OCI-LY7 (cell line): ENCODE measurements at regions not wholly inside any gene's neighbourhood (a gene's known extent, or its start where the extent isn't known, plus 50 kb on each side); places are given as distances from the start of the nearest gene placed in this dataset.

Experiments used
- BruUV-seq: library from RNA; stranded (reverse); fragments of 400-500 nt; replicated peaks from 2 replicates; lab custom pipeline; 2021; lab: Mats Ljungman, UMichigan
- CTCF ChIA-PET: fragments of 300-600 bp; sonication (Branson Sonifier 250); formaldehyde crosslinking; loops from one replicate; lab custom pipeline; 2022; ENCODE audit warnings: antibody characterized with exemption; ENCODE audit not compliant: unreplicated experiment; lab: Charles Lee
- POLR2A ChIA-PET: fragments of 300-600 bp; sonication (Branson Sonifier 250); formaldehyde crosslinking; loops from one replicate; lab custom pipeline; 2022; ENCODE audit warnings: antibody characterized with exemption; lab: Charles Lee
- DNase-seq: peaks from one replicate; pipeline ENCODE4 v3.0.0-alpha.2; 2015; ENCODE audit warnings: low spot score
- H2AFZ ChIP-seq: fragments of 200-600 bp; sonication (generic), shearing (Covaris generic); 2 replicates; pipeline ENCODE4 v1.6.1; 2014; ENCODE audit warnings: mild to moderate bottlenecking, antibody characterized with exemption, low read length, moderate library complexity
- H3K27ac ChIP-seq: fragments of 200-600 bp; sonication (generic); 2 replicates; pipeline ENCODE4 v1.5.1; 2014; ENCODE audit warnings: mixed run types, low read depth, mild to moderate bottlenecking, moderate library complexity, low read length, inconsistent platforms; ENCODE audit not compliant: poor library complexity, severe bottlenecking
- H3K36me3 ChIP-seq: fragments of 200-600 bp; sonication (generic); 2 replicates; pipeline ENCODE4 v1.6.1; 2014; ENCODE audit warnings: mild to moderate bottlenecking, antibody characterized with exemption, low read length, moderate library complexity, mixed read lengths; ENCODE audit not compliant: insufficient read depth
- H3K4me1 ChIP-seq: fragments of 200-600 bp; sonication (generic); 2 replicates; pipeline ENCODE4 v1.5.1; 2014; ENCODE audit warnings: mild to moderate bottlenecking, low read length; ENCODE audit not compliant: insufficient read depth, poor library complexity, severe bottlenecking
- H3K4me2 ChIP-seq: fragments of 200-600 bp; sonication (generic); 2 replicates; pipeline ENCODE4 v1.6.1; 2014; ENCODE audit warnings: mild to moderate bottlenecking, low read length
- H3K4me3 ChIP-seq: fragments of 200-600 bp; sonication (generic); 2 replicates; pipeline ENCODE4 v1.5.1; 2014; ENCODE audit warnings: mild to moderate bottlenecking, low read depth, low read length; ENCODE audit not compliant: poor library complexity, severe bottlenecking
- H3K79me2 ChIP-seq: fragments of 200-600 bp; sonication (generic); 2 replicates; pipeline ENCODE4 v1.6.1; 2016; ENCODE audit warnings: low read depth, mild to moderate bottlenecking, low read length, moderate library complexity, mixed read lengths; ENCODE audit not compliant: insufficient read depth
- H3K9me2 ChIP-seq: fragments of 200-600 bp; sonication (generic); 2 replicates; pipeline ENCODE4 v1.6.1; 2016; ENCODE audit warnings: mild to moderate bottlenecking, low read length, mixed read lengths; ENCODE audit not compliant: insufficient read depth
- H3K9me3 ChIP-seq: fragments of 200-600 bp; sonication (generic); 2 replicates; pipeline ENCODE4 v1.6.1; 2014; ENCODE audit warnings: mild to moderate bottlenecking, mixed run types, low read length, mixed read lengths
- H4K20me1 ChIP-seq: fragments of 200-600 bp; sonication (generic); 2 replicates; pipeline ENCODE4 v1.6.1; 2014; ENCODE audit warnings: mild to moderate bottlenecking, antibody characterized with exemption, low read length, moderate library complexity, mixed read lengths; ENCODE audit not compliant: insufficient read depth
- CTCF ChIP-seq: fragments of 200-600 bp; sonication (generic); conservative IDR thresholded peaks from 2 replicates; pipeline ENCODE4 v1.5.1; 2014; ENCODE audit warnings: mild to moderate bottlenecking, antibody characterized with exemption, low read length, moderate library complexity, mixed read lengths
- EZH2phosphoT487 ChIP-seq: fragments of 200-600 bp; sonication (generic); IDR thresholded peaks from 2 replicates; pipeline ENCODE4 v1.6.1; 2018; ENCODE audit warnings: low read depth, borderline replicate concordance, mild to moderate bottlenecking, mixed run types, antibody characterized with exemption, low read length, moderate library complexity, mixed read lengths
- intact Hi-C: fragments of 100-400 bp; cut with micrococcal nuclease; formaldehyde crosslinking; loops from one replicate; pipeline ENCODE4 v1.10.0; 2022; ENCODE audit not compliant: unreplicated experiment

GRCh38 chr18:22563164-22563583 lies 145.5 kb upstream of the CTAGE1 start:
- intact Hi-C loops = no loop called here
- Histone ChIP-seq H3K79me2 (no peaks in the 10 kb centered on the region), H3K9me3 (no peaks in the 10 kb centered on the region), H3K4me1 (no peaks in the 10 kb centered on the region), H3K4me3 (no peak overlapping the region), H3K36me3 (no peaks in the 10 kb centered on the region), H3K4me2 (no peak overlapping the region), H2AFZ (no peak overlapping the region), H3K9me2 (no peaks in the 10 kb centered on the region), H4K20me1 (no peaks in the 10 kb centered on the region), H3K27ac (no peak overlapping the region)
- ChIA-PET CTCF (interaction anchor here (0.5 kb wide), 1 partner anchor 700 kb away, joined by 3 read pairs; no protein-coding TSS in a partner anchor), POLR2A (no interaction called here)
- BruUV-seq = no TSS peak
- peak; percentile 39 for DNase-seq
- peak; percentile 76 for TF ChIP-seq CTCF
- no peak for TF ChIP-seq EZH2phosphoT487

GRCh38 chr18:22564036-22564435 lies 146.3 kb upstream of the CTAGE1 start:
- POLR2A ChIA-PET = no interaction called here
- Histone ChIP-seq H3K27ac (no peak overlapping the region), H3K9me2 (no peaks in the 10 kb centered on the region), H4K20me1 (no peaks in the 10 kb centered on the region), H3K4me1 (no peaks in the 10 kb centered on the region), H3K4me3 (no peak overlapping the region), H2AFZ (no peak overlapping the region), H3K4me2 (no peak overlapping the region), H3K36me3 (no peaks in the 10 kb centered on the region), H3K9me3 (no peaks in the 10 kb centered on the region), H3K79me2 (no peaks in the 10 kb centered on the region)
- intact Hi-C loops = no loop called here
- BruUV-seq = no TSS peak
- CTCF ChIA-PET = no interaction called here
- DNase-seq = no peak
- TF ChIP-seq EZH2phosphoT487 (no peak), CTCF (no peak)

GRCh38 chr18:22566703-22567420 lies 149.1 kb upstream of the CTAGE1 start:
- Histone ChIP-seq H4K20me1 (no peaks in the 10 kb centered on the region), H3K9me3 (no peaks in the 10 kb centered on the region), H2AFZ (no peak overlapping the region), H3K9me2 (no peaks in the 10 kb centered on the region), H3K79me2 (no peaks in the 10 kb centered on the region), H3K36me3 (no peaks in the 10 kb centered on the region), H3K27ac (no peak overlapping the region), H3K4me2 (no peak overlapping the region), H3K4me3 (no peak overlapping the region), H3K4me1 (no peaks in the 10 kb centered on the region)
- ChIA-PET CTCF (no interaction called here), POLR2A (interaction anchor here (1.7 kb wide), 1 partner anchor 11 kb away, joined by 4 read pairs; no protein-coding TSS in a partner anchor)
- DNase-seq = no peak
- intact Hi-C loops = no loop called here
- no TSS peak for BruUV-seq
- no peak for TF ChIP-seq CTCF
